A673 (cell line): ENCODE measurements at regions not wholly inside any gene's neighbourhood (a gene's known extent, or its start where the extent isn't known, plus 50 kb on each side); places are given as distances from the start of the nearest gene placed in this dataset.

Experiments
- CTCF ChIP-seq: fragments of 300-800, 200-600 bp; sonication (generic); conservative IDR thresholded peaks from 2 replicates; pipeline ENCODE4 v1.5.1; 2017; ENCODE audit warnings: low read depth, mild to moderate bottlenecking, antibody characterized with exemption, low read length, moderate library complexity, mixed read lengths
- EZH2 ChIP-seq: fragments of 200-600 bp; sonication (generic); IDR thresholded peaks from 2 replicates; pipeline ENCODE4 v1.6.1; 2017; ENCODE audit warnings: borderline replicate concordance, low read depth, mild to moderate bottlenecking, mixed read lengths, antibody characterized with exemption, low read length; ENCODE audit not compliant: poor library complexity, severe bottlenecking

GRCh38 chr5:167945542-167946384, 345.7 kb upstream of the WWC1 start:
- TF ChIP-seq CTCF = no peak
- no peak for TF ChIP-seq EZH2
